ENCODE measurements at regions not wholly inside any gene's neighbourhood (a gene's known extent, or its start where the extent isn't known, plus 50 kb on each side); places are given as distances from the start of the nearest gene placed in this dataset.

- TF ChIP-seq, protein P1, sequence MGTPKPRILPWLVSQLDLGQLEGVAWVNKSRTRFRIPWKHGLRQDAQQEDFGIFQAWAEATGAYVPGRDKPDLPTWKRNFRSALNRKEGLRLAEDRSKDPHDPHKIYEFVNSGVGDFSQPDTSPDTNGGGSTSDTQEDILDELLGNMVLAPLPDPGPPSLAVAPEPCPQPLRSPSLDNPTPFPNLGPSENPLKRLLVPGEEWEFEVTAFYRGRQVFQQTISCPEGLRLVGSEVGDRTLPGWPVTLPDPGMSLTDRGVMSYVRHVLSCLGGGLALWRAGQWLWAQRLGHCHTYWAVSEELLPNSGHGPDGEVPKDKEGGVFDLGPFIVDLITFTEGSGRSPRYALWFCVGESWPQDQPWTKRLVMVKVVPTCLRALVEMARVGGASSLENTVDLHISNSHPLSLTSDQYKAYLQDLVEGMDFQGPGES (IDR thresholded peaks at IDR 0.05; ENCODE audit: low read depth, low read length), result no peak
- TF ChIP-seq NRF1 (IDR thresholded peaks at IDR 0.05; ENCODE audit: low read depth, low read length), result no peak
- no peak for TF ChIP-seq FOXJ3 (CRISPR knock-in tag; IDR thresholded peaks at IDR 0.05)
- TF ChIP-seq SMC3 (IDR thresholded peaks at IDR 0.05; ENCODE audit: low read depth, low read length), result no peak
- no peak for TF ChIP-seq ELF1 (IDR thresholded peaks at IDR 0.05)
- TF ChIP-seq RCOR1 (IDR thresholded peaks at IDR 0.05; ENCODE audit: low read length), result no peak
- TF ChIP-seq TCF12 (IDR thresholded peaks at IDR 0.05), result no peak
- TF ChIP-seq CTCF (IDR thresholded peaks at IDR 0.05), result no peak
- no peak for TF ChIP-seq MEF2A (IDR thresholded peaks at IDR 0.05; ENCODE audit: borderline replicate concordance, low read depth)
- TF ChIP-seq, protein P2, sequence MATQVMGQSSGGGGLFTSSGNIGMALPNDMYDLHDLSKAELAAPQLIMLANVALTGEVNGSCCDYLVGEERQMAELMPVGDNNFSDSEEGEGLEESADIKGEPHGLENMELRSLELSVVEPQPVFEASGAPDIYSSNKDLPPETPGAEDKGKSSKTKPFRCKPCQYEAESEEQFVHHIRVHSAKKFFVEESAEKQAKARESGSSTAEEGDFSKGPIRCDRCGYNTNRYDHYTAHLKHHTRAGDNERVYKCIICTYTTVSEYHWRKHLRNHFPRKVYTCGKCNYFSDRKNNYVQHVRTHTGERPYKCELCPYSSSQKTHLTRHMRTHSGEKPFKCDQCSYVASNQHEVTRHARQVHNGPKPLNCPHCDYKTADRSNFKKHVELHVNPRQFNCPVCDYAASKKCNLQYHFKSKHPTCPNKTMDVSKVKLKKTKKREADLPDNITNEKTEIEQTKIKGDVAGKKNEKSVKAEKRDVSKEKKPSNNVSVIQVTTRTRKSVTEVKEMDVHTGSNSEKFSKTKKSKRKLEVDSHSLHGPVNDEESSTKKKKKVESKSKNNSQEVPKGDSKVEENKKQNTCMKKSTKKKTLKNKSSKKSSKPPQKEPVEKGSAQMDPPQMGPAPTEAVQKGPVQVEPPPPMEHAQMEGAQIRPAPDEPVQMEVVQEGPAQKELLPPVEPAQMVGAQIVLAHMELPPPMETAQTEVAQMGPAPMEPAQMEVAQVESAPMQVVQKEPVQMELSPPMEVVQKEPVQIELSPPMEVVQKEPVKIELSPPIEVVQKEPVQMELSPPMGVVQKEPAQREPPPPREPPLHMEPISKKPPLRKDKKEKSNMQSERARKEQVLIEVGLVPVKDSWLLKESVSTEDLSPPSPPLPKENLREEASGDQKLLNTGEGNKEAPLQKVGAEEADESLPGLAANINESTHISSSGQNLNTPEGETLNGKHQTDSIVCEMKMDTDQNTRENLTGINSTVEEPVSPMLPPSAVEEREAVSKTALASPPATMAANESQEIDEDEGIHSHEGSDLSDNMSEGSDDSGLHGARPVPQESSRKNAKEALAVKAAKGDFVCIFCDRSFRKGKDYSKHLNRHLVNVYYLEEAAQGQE (IDR thresholded peaks at IDR 0.05; ENCODE audit: low read depth, low read length), result no peak
- Histone ChIP-seq H3K4me3 (ENCODE audit: low read depth in 2 of 2, low read length in 1 of 2) (no peak overlapping the region), H3K9me3 (no peaks in the 10 kb centered on the region), H3K4me2 (no peak overlapping the region), H3K79me2 (ENCODE audit: insufficient read depth) (no peaks in the 10 kb centered on the region), H2AFZ (ENCODE audit: low read depth) (no peak overlapping the region), H3F3A (replicated peaks; ENCODE audit: insufficient read depth) (no peaks in the 10 kb centered on the region), H3K27me3 (ENCODE audit: insufficient read depth) (no peaks in the 10 kb centered on the region), H3K9ac (no peak overlapping the region), H3K9me2 (no peaks in the 10 kb centered on the region), H3K27ac (ENCODE audit: low read depth in 2 of 2, low read length in 1 of 2) (no peak overlapping the region), H3K4me1 (ENCODE audit: control insufficient read depth in 1 of 2, insufficient read depth in 2 of 2, low read depth in 1 of 2, low read length in 1 of 2) (peaks cover 12 to 15% of the 10 kb centered on the region in 2 experiments; a peak in 3 of 4 replicates), H3K36me3 (replicated peaks in 1 of 2; ENCODE audit: control insufficient read depth in 1 of 2, insufficient read depth in 2 of 2, low read length in 1 of 2) (no peaks in the 10 kb centered on the region), H4K20me1 (ENCODE audit: insufficient read depth) (no peaks in the 10 kb centered on the region)
- 85% methylated on average over 4 of the region's 4 CpGs for WGBS (ENCODE audit: low lambda C conversion rate)
- DNase-seq, result no peak
- ChIA-PET CTCF (interaction anchor here (1.3 to 4.9 kb wide), 12 partner anchors 22 to 631 kb away, joined by 3 to 43 read pairs (median 9); partner anchors contain the start of gene FAM13C), POLR2A (no interaction called here)
Measured at GRCh38 chr10:59578741-59579140, 130.9 kb downstream of the SLC16A9 start.

DNA sequence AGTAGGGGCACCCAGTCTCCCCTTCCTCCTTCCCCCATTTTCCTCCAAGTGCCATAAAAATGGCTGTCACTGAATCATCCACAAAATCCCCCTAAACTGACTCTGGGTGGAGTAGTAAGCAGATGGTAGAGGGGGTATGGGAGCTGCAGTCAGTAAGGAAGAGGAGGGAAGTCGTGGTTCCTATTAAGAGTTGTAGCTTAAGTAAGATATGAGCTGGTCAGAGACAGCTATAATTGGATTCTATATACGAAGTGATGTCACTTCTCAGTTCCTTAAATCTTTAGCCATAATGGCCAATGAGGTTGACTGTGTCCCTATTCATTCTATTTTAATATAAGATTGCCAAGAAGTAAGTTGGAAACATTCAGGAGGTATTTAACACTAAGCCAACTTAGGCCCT lies 131.7 kb downstream of the SLC16A9 start:
- Histone ChIP-seq H3K79me2 (ENCODE audit: insufficient read depth) (no peaks in the 10 kb centered on the region), H3K4me3 (ENCODE audit: low read depth in 2 of 2, low read length in 1 of 2) (no peak overlapping the region), H3K4me1 (ENCODE audit: control insufficient read depth in 1 of 2, insufficient read depth in 2 of 2, low read depth in 1 of 2, low read length in 1 of 2) (peaks cover 8 to 14% of the 10 kb centered on the region in 2 experiments; a peak in 3 of 4 replicates), H3F3A (replicated peaks; ENCODE audit: insufficient read depth) (no peaks in the 10 kb centered on the region), H4K20me1 (ENCODE audit: insufficient read depth) (no peaks in the 10 kb centered on the region), H3K4me2 (no peak overlapping the region), H2AFZ (ENCODE audit: low read depth) (no peak overlapping the region), H3K9me2 (no peaks in the 10 kb centered on the region), H3K27ac (ENCODE audit: low read depth in 2 of 2, low read length in 1 of 2) (no peak overlapping the region), H3K36me3 (replicated peaks in 1 of 2; ENCODE audit: control insufficient read depth in 1 of 2, insufficient read depth in 2 of 2, low read length in 1 of 2) (no peaks in the 10 kb centered on the region), H3K9ac (no peak overlapping the region), H3K27me3 (ENCODE audit: insufficient read depth) (no peaks in the 10 kb centered on the region), H3K9me3 (no peaks in the 10 kb centered on the region)
- no peak for DNase-seq
- CTCF ChIA-PET, result interaction anchor here (1.4 to 4.9 kb wide), 2 partner anchors 48 to 625 kb away, joined by 3 to 43 read pairs; no protein-coding TSS in a partner anchor
- POLR2A ChIA-PET, result no interaction called here
- WGBS (ENCODE audit: low lambda C conversion rate), result 78% methylated on average over 2 of the region's 2 CpGs
- TF ChIP-seq NFIC (IDR thresholded peaks at IDR 0.05; ENCODE audit: borderline replicate concordance) (no peak), ZBTB33 (IDR thresholded peaks at IDR 0.05; ENCODE audit: borderline replicate concordance, low read depth) (no peak), USF2 (IDR thresholded peaks at IDR 0.05; ENCODE audit: borderline replicate concordance, low read depth, low read length) (no peak), TEAD4 (IDR thresholded peaks at IDR 0.05; ENCODE audit: borderline replicate concordance, insufficient read depth) (no peak), ELF1 (IDR thresholded peaks at IDR 0.05) (no peak), EZH2phosphoT487 (IDR thresholded peaks at IDR 0.05; ENCODE audit: borderline replicate concordance, low read depth) (no peak), SIN3A (IDR thresholded peaks at IDR 0.05; ENCODE audit: borderline replicate concordance, low read depth, low read length) (no peak)
- TF ChIP-seq, protein P3, sequence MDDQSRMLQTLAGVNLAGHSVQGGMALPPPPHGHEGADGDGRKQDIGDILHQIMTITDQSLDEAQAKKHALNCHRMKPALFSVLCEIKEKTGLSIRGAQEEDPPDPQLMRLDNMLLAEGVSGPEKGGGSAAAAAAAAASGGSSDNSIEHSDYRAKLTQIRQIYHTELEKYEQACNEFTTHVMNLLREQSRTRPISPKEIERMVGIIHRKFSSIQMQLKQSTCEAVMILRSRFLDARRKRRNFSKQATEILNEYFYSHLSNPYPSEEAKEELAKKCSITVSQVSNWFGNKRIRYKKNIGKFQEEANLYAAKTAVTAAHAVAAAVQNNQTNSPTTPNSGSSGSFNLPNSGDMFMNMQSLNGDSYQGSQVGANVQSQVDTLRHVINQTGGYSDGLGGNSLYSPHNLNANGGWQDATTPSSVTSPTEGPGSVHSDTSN (IDR thresholded peaks at IDR 0.05), result no peak

Measured in SK-N-SH (cell line).